ENCODE measurements at regions not wholly inside any gene's neighbourhood (a gene's known extent, or its start where the extent isn't known, plus 50 kb on each side); places are given as distances from the start of the nearest gene placed in this dataset.

GRCh38 chr13:59126474-59126873 is 1037.3 kb downstream of the DIAPH3 start:
- no peak overlapping the region for H3K4me3 ChIP-seq (ENCODE audit: low read length in 2 of 2)
- H3K9me3 ChIP-seq (ENCODE audit: control insufficient read depth in 2 of 2, insufficient read depth in 1 of 2, low read length in 1 of 2) = no peaks in the 10 kb centered on the region
- H3K4me1 ChIP-seq (ENCODE audit: control insufficient read depth in 2 of 2, insufficient read depth in 2 of 2, low read length in 2 of 2) = no peaks in the 10 kb centered on the region
- no peak overlapping the region for H3K27ac ChIP-seq (ENCODE audit: low read depth in 1 of 2, low read length in 1 of 2)
- WGBS = 95% methylated on average over 3 of the region's 3 CpGs
- DNase-seq (ENCODE audit: low read depth in 6 of 9, low spot score in 9 of 9) = no peak
- H3K36me3 ChIP-seq (ENCODE audit: control insufficient read depth in 2 of 2, insufficient read depth in 2 of 2, low read length in 1 of 2) = no peaks in the 10 kb centered on the region
- no peaks in the 10 kb centered on the region for H3K27me3 ChIP-seq (ENCODE audit: control insufficient read depth in 2 of 2, insufficient read depth in 1 of 2, low read length in 1 of 2)

- Histone ChIP-seq H3K4me3 (ENCODE audit: low read length in 2 of 2) (no peak overlapping the region), H3K27ac (ENCODE audit: low read depth in 1 of 2, low read length in 1 of 2) (no peak overlapping the region), H3K27me3 (ENCODE audit: control insufficient read depth in 2 of 2, insufficient read depth in 1 of 2, low read length in 1 of 2) (no peaks in the 10 kb centered on the region), H3K36me3 (ENCODE audit: control insufficient read depth in 2 of 2, insufficient read depth in 2 of 2, low read length in 1 of 2) (no peaks in the 10 kb centered on the region), H3K9me3 (ENCODE audit: control insufficient read depth in 2 of 2, insufficient read depth in 1 of 2, low read length in 1 of 2) (peaks cover 0 to 2% of the 10 kb centered on the region in 2 donors), H3K4me1 (ENCODE audit: control insufficient read depth in 2 of 2, insufficient read depth in 2 of 2, low read length in 2 of 2) (no peaks in the 10 kb centered on the region)
- no peak for DNase-seq (ENCODE audit: low read depth in 6 of 9, low spot score in 9 of 9)
- WGBS = 89% methylated on average over 3 of the region's 3 CpGs
These were observed 1029.8 kb downstream of the DIAPH3 start for GRCh38 chr13:59133903-59134302.

GRCh38 chr13:59144700-59145099 is 1019.0 kb downstream of the DIAPH3 start:
- Histone ChIP-seq H3K4me3 (ENCODE audit: low read length in 2 of 2) (no peak overlapping the region), H3K36me3 (ENCODE audit: control insufficient read depth in 2 of 2, insufficient read depth in 2 of 2, low read length in 1 of 2) (no peaks in the 10 kb centered on the region), H3K4me1 (ENCODE audit: control insufficient read depth in 2 of 2, insufficient read depth in 2 of 2, low read length in 2 of 2) (no peaks in the 10 kb centered on the region), H3K27ac (ENCODE audit: low read depth in 1 of 2, low read length in 1 of 2) (no peak overlapping the region), H3K9me3 (ENCODE audit: control insufficient read depth in 2 of 2, insufficient read depth in 1 of 2, low read length in 1 of 2) (no peaks in the 10 kb centered on the region), H3K27me3 (ENCODE audit: control insufficient read depth in 2 of 2, insufficient read depth in 1 of 2, low read length in 1 of 2) (no peaks in the 10 kb centered on the region)
- no peak for DNase-seq (ENCODE audit: low read depth in 6 of 9, low spot score in 9 of 9)
- 91% methylated on average over 1 of the region's 1 CpG for WGBS

GRCh38 chr13:59145381-59145780 is 1018.3 kb downstream of the DIAPH3 start:
- no peak overlapping the region for H3K4me3 ChIP-seq (ENCODE audit: low read length in 2 of 2)
- H3K4me1 ChIP-seq (ENCODE audit: control insufficient read depth in 2 of 2, insufficient read depth in 2 of 2, low read length in 2 of 2) = no peaks in the 10 kb centered on the region
- no peaks in the 10 kb centered on the region for H3K27me3 ChIP-seq (ENCODE audit: control insufficient read depth in 2 of 2, insufficient read depth in 1 of 2, low read length in 1 of 2)
- H3K9me3 ChIP-seq (ENCODE audit: control insufficient read depth in 2 of 2, insufficient read depth in 1 of 2, low read length in 1 of 2) = no peaks in the 10 kb centered on the region
- 90% methylated on average over 4 of the region's 4 CpGs for WGBS
- no peak for DNase-seq (ENCODE audit: low read depth in 6 of 9, low spot score in 9 of 9)
- H3K36me3 ChIP-seq (ENCODE audit: control insufficient read depth in 2 of 2, insufficient read depth in 2 of 2, low read length in 1 of 2) = no peaks in the 10 kb centered on the region
- H3K27ac ChIP-seq (ENCODE audit: low read depth in 1 of 2, low read length in 1 of 2) = no peak overlapping the region

- Histone ChIP-seq H3K27me3 (ENCODE audit: control insufficient read depth in 2 of 2, insufficient read depth in 1 of 2, low read length in 1 of 2) (no peaks in the 10 kb centered on the region), H3K36me3 (ENCODE audit: control insufficient read depth in 2 of 2, insufficient read depth in 2 of 2, low read length in 1 of 2) (no peaks in the 10 kb centered on the region), H3K27ac (ENCODE audit: low read depth in 1 of 2, low read length in 1 of 2) (no peak overlapping the region), H3K9me3 (ENCODE audit: control insufficient read depth in 2 of 2, insufficient read depth in 1 of 2, low read length in 1 of 2) (no peaks in the 10 kb centered on the region), H3K4me3 (ENCODE audit: low read length in 2 of 2) (no peak overlapping the region), H3K4me1 (ENCODE audit: control insufficient read depth in 2 of 2, insufficient read depth in 2 of 2, low read length in 2 of 2) (no peaks in the 10 kb centered on the region)
- 84% methylated on average over 3 of the region's 3 CpGs for WGBS
- no peak for DNase-seq (ENCODE audit: low read depth in 6 of 9, low spot score in 9 of 9)
These were observed 1006.5 kb downstream of the DIAPH3 start for GRCh38 chr13:59157181-59157580.

GRCh38 chr13:59166174-59166573 is 997.6 kb downstream of the DIAPH3 start:
- Histone ChIP-seq H3K4me1 (ENCODE audit: control insufficient read depth in 2 of 2, insufficient read depth in 2 of 2, low read length in 2 of 2) (no peaks in the 10 kb centered on the region), H3K36me3 (ENCODE audit: control insufficient read depth in 2 of 2, insufficient read depth in 2 of 2, low read length in 1 of 2) (no peaks in the 10 kb centered on the region), H3K27ac (ENCODE audit: low read depth in 1 of 2, low read length in 1 of 2) (no peak overlapping the region), H3K4me3 (ENCODE audit: low read length in 2 of 2) (no peak overlapping the region), H3K9me3 (ENCODE audit: control insufficient read depth in 2 of 2, insufficient read depth in 1 of 2, low read length in 1 of 2) (no peaks in the 10 kb centered on the region), H3K27me3 (ENCODE audit: control insufficient read depth in 2 of 2, insufficient read depth in 1 of 2, low read length in 1 of 2) (no peaks in the 10 kb centered on the region)
- DNase-seq (ENCODE audit: low read depth in 6 of 9, low spot score in 9 of 9) = no peak

- H3K27ac ChIP-seq (ENCODE audit: low read depth in 1 of 2, low read length in 1 of 2) = no peak overlapping the region
- H3K4me1 ChIP-seq (ENCODE audit: control insufficient read depth in 2 of 2, insufficient read depth in 2 of 2, low read length in 2 of 2) = no peaks in the 10 kb centered on the region
- H3K4me3 ChIP-seq (ENCODE audit: low read length in 2 of 2) = no peak overlapping the region
- H3K27me3 ChIP-seq (ENCODE audit: control insufficient read depth in 2 of 2, insufficient read depth in 1 of 2, low read length in 1 of 2) = no peaks in the 10 kb centered on the region
- no peaks in the 10 kb centered on the region for H3K36me3 ChIP-seq (ENCODE audit: control insufficient read depth in 2 of 2, insufficient read depth in 2 of 2, low read length in 1 of 2)
- H3K9me3 ChIP-seq (ENCODE audit: control insufficient read depth in 2 of 2, insufficient read depth in 1 of 2, low read length in 1 of 2) = no peaks in the 10 kb centered on the region
- no peak for DNase-seq (ENCODE audit: low read depth in 6 of 9, low spot score in 9 of 9)
- WGBS = 68% methylated on average over 4 of the region's 4 CpGs
These were observed 991.7 kb downstream of the DIAPH3 start for GRCh38 chr13:59172076-59172475.

GRCh38 chr13:59176775-59177174 is 987.0 kb downstream of the DIAPH3 start:
- Histone ChIP-seq H3K4me1 (ENCODE audit: control insufficient read depth in 2 of 2, insufficient read depth in 2 of 2, low read length in 2 of 2) (no peaks in the 10 kb centered on the region), H3K4me3 (ENCODE audit: low read length in 2 of 2) (no peak overlapping the region), H3K27ac (ENCODE audit: low read depth in 1 of 2, low read length in 1 of 2) (no peak overlapping the region), H3K27me3 (ENCODE audit: control insufficient read depth in 2 of 2, insufficient read depth in 1 of 2, low read length in 1 of 2) (no peaks in the 10 kb centered on the region), H3K9me3 (ENCODE audit: control insufficient read depth in 2 of 2, insufficient read depth in 1 of 2, low read length in 1 of 2) (no peaks in the 10 kb centered on the region), H3K36me3 (ENCODE audit: control insufficient read depth in 2 of 2, insufficient read depth in 2 of 2, low read length in 1 of 2) (no peaks in the 10 kb centered on the region)
- no peak for DNase-seq (ENCODE audit: low read depth in 6 of 9, low spot score in 9 of 9)
- WGBS = 92% methylated on average over 3 of the region's 3 CpGs

- Histone ChIP-seq H3K27ac (ENCODE audit: low read depth in 1 of 2, low read length in 1 of 2) (no peak overlapping the region), H3K9me3 (ENCODE audit: control insufficient read depth in 2 of 2, insufficient read depth in 1 of 2, low read length in 1 of 2) (no peaks in the 10 kb centered on the region), H3K4me3 (ENCODE audit: low read length in 2 of 2) (no peak overlapping the region), H3K27me3 (ENCODE audit: control insufficient read depth in 2 of 2, insufficient read depth in 1 of 2, low read length in 1 of 2) (no peaks in the 10 kb centered on the region), H3K36me3 (ENCODE audit: control insufficient read depth in 2 of 2, insufficient read depth in 2 of 2, low read length in 1 of 2) (no peaks in the 10 kb centered on the region), H3K4me1 (ENCODE audit: control insufficient read depth in 2 of 2, insufficient read depth in 2 of 2, low read length in 2 of 2) (no peaks in the 10 kb centered on the region)
- 92% methylated on average over 2 of the region's 2 CpGs for WGBS
- no peak for DNase-seq (ENCODE audit: low read depth in 6 of 9, low spot score in 9 of 9)
These were observed 985.4 kb downstream of the DIAPH3 start for GRCh38 chr13:59178344-59178743.

- Histone ChIP-seq H3K9me3 (ENCODE audit: control insufficient read depth in 2 of 2, insufficient read depth in 1 of 2, low read length in 1 of 2) (no peaks in the 10 kb centered on the region), H3K4me3 (ENCODE audit: low read length in 2 of 2) (no peak overlapping the region), H3K4me1 (ENCODE audit: control insufficient read depth in 2 of 2, insufficient read depth in 2 of 2, low read length in 2 of 2) (no peaks in the 10 kb centered on the region), H3K27me3 (ENCODE audit: control insufficient read depth in 2 of 2, insufficient read depth in 1 of 2, low read length in 1 of 2) (no peaks in the 10 kb centered on the region), H3K27ac (ENCODE audit: low read depth in 1 of 2, low read length in 1 of 2) (no peak overlapping the region), H3K36me3 (ENCODE audit: control insufficient read depth in 2 of 2, insufficient read depth in 2 of 2, low read length in 1 of 2) (no peaks in the 10 kb centered on the region)
- DNase-seq (ENCODE audit: low read depth in 6 of 9, low spot score in 9 of 9) = no peak
- 87% methylated on average over 4 of the region's 4 CpGs for WGBS
These were observed 981.5 kb downstream of the DIAPH3 start for GRCh38 chr13:59182241-59182640.

Measured in thymus (tissue), 11 donors.